ENCODE measurements at regions not wholly inside any gene's neighbourhood (a gene's known extent, or its start where the extent isn't known, plus 50 kb on each side); places are given as distances from the start of the nearest gene placed in this dataset.
A peak's percentile ranks its signal among the peaks of the same experiment; 100 is the strongest.

DNA sequence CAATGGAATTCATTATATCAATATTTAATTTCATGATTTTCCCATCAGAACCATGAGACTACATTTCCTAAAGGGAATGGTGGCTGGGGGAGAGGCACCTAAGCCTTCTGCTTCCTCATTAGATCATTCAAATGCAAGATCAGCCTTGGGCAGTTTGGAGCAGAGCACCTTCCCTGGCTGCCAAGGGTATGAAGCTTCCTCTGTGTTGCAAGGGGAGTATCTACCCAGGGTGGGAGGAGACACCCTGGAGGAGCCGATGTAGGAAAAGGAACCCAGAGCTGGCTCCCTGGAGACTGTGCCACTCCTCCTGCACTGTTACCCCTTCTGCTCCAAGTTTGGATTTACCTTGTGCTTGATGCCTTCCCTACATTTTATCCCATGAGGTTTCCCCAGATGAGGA is 299.7 kb upstream of the PRDM1 start:
- no peak for DNase-seq

DNA sequence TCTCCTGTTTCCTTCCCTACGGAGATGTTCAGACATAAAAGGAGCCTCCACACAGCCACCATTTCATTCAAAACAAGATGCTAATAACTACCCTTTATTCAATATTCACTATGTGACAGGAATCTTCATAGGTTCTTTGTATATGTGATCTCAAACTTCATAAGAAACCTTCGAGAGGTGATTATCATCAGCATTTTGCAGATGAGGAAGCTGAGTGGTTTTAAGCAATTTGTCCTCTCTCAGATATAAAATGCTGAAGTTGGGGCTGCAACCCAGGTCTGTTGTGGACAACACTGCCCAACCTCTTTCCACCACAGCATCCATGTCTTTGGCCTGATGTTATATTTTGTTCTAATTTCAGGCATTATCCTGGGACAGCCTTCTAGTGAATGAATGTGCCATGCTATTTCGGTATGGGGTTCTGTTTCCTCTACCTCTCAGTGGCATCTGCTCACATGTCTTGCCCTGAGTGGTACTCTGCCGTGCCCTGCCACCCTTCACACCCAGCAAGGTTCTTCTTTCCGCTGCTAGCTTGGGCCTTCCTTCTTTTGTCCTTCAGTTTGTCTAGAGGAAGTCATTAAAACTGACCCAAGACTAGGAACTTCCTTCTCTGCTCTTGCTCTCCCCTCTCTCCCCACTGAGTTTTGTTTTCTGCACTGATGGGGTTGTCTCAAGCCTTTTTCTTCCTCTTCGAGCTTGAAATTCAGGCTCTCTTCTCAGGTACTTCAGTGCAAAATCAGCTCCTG is 300.9 kb upstream of the PRDM1 start:
- no peak for DNase-seq

DNA sequence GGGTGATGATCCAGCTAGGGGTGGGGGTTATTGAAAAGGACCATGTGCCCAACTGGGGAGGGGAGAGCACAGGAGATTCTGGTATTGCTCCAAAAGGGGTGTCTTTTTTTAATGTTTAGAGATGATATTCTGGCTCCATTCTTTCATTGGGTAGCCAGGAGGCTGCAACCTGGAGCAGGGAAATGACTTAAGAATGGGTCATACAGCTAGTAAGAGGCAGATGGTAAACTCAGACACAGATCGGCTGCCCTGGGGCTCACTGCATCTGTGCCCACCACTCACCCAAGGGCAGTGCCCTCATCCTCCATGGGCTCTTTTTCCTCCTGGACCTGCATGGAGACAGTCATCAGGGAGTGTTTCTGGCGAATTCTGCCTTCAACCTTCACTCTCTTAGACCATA is 302.0 kb upstream of the PRDM1 start:
- no peak for DNase-seq

DNA sequence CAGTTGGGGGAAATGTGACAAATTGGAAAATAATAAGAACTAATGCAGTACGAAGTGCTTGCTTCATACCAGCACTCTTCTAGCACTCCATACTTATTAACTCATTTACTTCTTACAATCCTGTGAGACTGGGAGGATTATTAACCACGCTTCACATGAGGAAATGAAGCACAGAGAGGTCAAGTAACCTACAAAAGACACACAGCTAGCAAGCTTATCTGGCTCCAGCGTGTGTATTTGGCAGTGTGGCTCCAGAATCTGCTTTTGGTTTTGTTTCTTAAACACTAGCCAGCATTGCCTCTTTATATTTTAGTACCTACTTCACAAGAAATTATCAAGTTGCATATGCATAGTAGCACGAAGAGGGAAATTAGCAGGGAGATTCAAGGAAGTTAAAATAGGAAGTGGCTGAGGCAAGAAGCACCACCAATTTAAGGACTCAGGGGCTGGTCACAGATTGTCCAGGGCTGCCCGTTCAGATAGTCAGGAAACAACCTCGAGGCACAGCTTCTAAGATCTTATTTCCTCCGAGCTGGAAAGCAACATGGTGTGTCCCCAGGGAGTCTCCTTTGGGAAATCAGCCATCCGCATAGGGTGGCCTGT is 302.7 kb upstream of the PRDM1 start:
- DNase-seq: no peak

DNA sequence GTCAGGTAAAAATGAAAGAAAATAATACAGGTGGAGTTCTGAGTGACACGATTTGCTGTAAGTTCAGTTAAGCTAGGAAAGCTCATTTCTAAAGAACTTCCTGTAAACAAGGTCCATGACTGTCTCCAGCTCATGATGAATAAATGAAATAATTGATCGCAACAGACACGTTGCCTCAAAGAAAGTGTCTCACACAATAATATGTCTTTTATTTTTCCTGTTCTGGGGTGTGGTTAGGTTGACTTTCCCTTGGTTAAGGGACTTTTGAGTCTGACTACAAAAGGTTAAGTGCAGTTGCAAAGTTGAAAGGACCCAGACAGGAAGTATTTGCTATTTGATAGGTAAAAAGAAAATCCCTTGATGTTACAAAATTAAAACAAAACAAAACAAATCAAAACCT is 304.2 kb upstream of the PRDM1 start:
- DNase-seq: no peak

DNA sequence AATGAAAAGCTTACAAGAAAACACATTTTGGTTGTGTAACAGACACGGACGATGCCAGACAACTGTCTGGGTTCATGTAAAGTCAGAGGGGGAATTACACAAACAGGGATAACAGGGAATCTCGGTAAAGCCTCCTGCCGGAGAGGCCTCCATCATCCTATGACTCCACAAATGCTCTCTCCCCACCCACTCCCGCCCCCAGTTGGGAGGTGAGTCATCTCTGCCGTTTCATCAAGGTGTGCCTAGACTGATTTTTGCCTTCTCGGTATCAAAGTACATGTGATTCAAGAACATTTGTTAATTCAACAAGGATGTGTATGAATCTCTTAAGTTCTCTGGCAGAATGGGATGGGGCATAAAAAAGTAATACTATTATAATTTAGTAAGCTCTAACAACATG is 304.9 kb upstream of the PRDM1 start:
- no peak for DNase-seq

DNA sequence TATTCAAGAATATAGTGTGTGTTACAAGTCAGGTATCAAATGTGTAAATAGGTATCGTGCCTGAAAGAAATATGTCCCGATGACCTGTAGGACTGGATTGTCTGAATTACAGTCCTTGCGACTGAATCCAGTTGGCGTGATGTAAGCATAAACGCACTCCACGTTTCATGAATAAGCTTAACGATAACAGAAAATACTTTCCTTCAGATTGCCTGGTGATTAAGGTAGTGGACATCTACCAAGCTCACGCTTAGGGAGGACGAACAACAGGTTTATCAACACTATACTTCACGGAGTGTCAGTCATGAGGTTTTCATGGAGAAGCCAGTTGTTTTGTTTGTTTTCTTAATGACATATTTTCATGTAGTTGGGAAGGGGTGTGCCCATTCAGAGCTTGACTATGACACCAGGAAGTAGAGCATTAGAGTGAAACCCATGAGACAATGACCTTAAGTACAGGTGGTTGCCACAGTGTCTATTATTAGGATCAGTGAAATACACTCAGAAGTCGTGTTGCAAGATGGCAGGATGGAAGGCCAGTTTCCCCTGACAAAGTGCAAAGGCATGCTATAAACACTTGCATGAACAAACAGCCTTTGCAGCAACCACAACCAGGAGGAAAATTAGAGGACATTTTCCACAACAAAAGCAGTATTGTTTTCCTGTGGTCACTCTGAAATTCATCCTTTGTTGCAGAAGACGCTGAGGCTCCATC is 305.8 kb upstream of the PRDM1 start:
- DNase-seq: no peak

DNA sequence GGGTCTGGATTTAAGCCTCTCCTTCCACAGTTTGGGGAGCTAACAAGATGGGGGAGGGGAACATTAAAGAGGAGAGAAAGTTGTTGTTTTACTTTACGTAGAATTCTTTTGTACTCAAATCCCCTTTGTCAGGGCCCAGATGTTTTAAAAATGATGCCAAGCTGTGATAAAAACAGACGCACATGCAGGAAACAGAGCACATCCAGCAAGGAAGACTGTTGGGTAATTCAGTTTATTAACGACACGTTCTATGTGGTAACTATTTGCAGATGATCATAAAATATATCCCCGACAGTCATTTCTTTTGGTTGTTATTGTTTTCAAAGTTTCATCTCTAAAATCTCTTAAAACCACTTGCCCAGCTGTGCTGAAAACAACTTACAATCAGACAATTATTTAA is 307.0 kb upstream of the PRDM1 start:
- no peak for DNase-seq

DNA sequence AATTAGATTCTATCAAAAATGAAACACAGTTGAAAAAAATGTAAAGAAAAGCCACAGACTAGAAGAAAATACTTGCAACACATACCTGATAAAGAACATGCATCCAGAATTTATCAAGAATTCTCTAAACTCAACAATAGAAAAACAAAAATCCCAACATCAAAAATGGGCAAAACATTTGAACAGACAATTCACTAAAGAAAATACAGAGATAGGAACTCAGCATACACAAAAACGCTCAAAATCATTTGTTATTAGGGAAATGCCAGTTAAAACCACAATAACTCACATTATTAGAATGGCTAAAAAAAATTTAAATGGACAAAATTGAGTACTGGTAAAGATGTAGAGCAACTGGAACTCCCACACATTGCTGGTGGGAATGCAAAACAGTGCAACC is 311.0 kb upstream of the PRDM1 start:
- no peak for DNase-seq

DNA sequence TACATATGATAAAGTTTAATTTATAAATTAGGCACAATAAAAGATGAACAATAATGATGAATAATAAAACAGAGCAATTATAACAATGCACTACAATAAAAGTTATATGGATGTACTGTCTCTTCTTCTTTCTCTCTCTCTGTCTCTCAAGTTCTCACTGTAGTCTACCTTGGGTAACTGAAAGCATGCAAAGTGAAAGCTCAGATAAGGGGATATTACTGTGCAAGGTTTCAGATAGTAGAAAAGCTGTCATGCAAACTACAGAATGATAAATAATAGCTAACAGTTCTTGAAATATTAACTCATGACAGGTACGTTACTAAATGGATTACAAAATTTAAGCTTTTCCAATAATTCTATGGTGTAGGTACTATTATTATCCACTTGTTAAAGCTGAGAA is 311.9 kb upstream of the PRDM1 start:
- DNase-seq: no peak

DNA sequence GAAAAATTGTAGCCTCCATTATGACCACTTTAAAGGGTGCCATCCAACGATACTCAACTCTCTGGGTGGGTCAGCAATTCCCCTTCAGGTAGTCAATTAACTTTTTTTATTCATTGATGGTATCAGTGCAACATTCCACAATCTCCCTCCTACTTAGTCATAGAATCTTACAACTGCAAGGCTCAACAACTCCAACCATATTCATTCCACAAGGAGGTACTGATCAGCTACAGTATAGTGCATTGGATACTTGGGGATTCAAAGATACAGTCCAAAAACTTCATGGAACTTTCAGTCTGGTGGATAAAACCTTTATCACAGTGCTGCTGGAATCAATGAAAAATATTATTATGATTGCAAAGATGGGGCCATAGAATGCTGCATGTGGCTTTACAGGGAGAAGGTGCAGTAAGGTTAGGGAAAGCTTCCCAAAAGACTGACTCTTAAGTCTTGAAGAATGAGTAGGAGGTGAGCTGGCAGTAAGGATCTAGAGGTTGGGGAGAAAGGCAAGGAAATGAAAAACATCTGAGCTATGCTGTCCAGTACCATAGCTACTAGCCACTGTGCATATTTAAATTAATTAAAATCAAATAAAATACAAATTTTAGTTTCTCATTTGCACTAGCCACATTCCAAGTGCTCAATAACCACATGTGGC is 314.7 kb upstream of the PRDM1 start:
- DNase-seq: no peak

DNA sequence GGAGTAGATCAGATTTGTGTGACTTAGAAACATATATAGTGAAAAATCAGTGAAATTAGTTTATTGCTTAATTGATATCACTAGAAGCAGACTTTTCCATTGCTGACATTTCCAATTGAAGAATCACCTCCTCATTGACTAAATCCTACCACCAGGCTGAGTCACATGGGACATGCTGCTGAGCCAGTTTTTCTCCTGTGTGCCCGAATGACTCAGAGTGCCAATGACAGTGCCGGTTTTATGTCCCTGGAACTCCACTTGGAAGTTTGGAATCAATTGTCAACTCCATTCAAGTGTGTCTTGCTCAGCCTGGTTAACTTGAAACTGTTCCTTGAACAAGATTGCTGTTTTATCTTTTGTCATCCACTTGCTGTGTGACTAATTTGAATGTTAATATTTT is 316.1 kb upstream of the PRDM1 start:
- DNase-seq: no peak

DNA sequence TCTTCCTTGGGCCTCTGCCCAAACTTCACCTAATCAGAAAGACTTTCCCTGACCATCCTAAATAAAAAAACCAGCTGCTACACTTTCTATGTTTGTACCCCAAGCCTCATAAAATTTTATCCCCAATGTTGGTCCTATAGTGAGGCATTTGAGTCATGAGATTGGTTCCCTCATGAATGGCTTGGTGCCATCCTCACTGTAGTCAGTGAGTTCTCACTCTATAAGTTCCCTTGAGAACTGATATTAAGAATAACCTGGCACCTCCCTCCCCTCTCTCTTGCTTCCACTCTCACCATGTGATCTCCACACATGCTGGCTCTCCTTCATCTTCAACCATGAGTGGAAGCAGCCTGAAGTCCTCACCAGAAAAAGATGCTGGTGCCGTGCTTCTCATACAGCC is 316.9 kb upstream of the PRDM1 start:
- no peak for DNase-seq

DNA sequence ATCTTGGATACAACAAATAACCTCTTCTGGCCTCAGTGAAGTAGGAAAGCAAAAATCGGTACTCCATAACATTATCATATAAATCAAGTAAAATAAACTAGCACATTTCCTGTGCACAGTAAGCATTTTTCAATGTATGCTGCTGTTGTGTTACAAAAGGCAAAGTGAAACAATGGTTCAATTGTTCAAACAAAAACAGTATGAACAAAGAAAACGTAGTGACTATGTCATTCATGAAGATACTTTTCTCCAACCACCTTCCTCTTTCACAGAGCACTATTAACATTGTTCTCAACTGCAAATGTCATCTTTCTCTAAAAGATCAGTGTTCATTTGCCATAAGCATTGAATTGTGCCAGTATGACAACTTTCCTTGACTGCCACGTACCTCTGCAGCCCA is 318.6 kb upstream of the PRDM1 start:
- no peak for DNase-seq

DNA sequence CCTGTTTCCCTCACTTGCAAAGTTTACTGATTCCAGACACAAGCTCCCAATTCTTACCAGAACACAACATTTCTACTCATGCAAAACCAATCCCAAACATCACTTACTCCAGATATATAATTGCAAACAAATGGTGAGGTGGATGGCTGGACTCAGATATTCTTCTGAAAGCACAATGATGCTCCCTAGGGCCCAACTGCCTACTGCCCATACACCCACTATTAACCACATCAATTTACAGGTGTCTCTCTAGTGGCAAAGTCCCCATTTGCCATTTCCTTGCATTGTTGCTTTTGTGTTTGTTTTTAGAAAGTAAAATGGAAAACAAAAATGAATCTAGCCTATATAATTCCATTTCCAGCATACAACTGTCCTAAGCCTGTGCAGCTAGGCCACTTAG is 320.9 kb upstream of the PRDM1 start:
- DNase-seq: no peak

DNA sequence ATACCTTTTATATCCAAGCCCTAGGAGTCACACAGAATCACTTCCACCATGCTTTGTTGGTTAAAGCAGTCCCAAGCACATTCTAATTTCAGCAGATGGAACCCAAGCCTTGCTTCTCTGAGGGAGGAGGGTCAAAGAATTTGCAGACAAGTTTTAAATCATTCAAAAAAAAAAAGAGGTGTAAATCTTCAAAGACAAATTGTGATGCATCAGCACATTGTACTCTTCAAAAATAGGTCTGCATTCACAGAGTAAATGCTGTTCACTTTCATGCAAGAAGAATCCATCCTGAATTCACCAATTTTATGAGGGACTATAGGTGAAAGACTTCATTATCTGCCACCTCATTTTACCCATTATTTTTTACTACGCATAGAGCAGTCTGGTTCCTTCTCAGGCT is 321.8 kb upstream of the PRDM1 start:
- DNase-seq: no peak

DNA sequence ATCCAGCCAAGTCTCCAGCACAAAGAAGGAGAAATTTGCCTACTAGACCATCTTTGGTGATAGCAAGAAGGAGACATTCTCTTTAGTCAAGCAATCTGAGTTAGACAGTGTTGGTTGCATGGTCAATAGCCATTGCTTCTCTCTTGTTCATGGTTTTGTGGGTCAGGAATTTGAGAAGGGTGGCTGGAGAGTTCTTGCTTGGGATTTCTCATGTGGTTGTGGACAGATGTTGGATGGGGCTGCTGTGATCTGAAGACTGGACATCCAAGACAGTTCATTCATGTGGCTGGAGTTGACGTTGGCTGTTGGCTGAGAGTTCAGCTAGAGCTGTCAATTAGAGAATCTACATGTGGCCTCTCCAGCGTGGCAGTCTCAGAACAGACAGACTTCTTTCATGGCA is 322.3 kb upstream of the PRDM1 start:
- DNase-seq: no peak

DNA sequence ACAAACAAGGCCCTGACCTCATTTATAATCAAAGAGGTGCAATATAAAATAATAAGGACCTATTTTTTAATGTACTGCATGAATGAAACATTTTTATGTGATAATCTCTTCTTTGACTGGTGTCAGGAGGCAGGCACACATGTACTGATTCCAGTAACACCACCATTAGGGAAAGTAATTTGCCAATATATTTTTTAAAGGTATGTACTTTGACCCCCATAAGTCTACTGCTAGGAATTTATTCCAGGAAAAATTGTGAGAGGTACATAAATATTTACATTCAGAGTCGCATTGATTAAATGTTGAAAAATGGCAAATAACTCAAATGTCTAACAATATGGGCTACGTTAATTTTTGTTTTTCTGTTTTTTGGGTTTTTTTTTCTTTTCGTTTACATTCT is 325.4 kb upstream of the PRDM1 start:
- no peak for DNase-seq

DNA sequence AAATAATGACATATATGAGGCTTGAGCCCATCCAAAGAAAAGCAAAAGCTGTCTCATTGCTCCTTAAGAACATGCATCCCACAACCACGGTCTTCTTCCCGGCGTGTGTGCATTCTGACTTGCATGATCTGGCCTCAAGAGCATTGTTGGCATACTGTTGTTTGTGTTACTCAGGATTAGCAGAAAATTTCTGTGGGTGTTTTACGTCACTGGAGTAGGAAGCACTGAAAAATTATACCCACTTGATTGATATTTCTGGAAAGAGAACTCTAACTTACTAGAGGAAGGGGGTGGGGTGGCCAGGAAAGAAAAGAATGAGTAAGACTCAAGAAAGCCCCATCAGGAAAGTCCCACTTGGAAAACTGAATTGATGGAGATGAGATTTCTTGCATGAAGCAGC is 326.2 kb upstream of the PRDM1 start:
- DNase-seq: no peak

DNA sequence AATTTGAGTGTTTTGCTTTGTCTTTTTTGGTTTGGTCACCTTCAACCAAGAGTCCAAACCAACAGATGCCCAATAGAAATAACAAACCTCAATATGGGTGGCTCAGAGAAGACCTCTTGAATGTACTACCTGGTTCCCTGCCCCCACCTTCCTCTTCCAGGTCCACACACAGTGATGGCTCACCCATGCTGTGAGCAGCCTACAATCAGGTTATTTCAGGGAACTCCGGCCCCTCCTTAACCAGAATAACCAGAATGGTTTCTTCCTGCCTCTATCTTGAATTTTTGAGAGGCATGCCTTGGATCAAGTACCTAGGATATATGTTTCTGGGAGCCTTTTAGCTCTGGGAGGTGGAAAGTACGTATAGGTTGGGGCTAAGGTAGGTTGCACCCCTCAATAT is 327.1 kb upstream of the PRDM1 start:
- no peak for DNase-seq

DNA sequence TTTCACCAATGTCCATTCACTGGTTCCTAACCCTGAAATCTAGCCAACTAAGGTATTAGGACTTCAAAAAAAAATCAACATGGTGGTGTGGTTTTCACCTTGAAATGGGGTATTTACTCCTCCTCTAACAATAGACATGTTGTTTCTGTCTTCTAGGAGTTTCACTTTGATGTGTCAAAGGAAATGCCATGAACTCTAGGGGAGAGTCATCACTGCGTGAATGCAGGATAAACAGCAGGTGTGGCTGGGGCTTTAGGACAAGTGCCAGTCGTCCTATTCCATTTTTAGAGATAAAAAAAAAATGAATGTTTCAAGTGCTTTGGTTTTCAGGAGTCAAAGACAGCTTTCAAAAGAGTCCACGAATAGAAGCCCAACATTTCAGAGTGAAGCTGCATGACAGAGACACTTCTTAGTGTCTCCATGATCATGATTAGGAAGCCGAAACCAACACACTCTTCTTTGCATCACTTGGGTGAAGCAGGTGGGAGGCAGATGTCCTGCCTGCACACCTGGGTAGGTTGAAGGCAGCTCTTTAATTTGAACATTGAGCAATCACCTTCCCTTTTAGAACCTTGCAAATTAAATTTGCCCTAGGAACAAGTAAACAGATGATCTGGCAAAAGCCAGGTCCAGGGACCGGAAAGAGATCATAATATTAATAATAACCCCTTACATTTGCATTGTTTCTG is 328.5 kb upstream of the PRDM1 start:
- no peak for DNase-seq

DNA sequence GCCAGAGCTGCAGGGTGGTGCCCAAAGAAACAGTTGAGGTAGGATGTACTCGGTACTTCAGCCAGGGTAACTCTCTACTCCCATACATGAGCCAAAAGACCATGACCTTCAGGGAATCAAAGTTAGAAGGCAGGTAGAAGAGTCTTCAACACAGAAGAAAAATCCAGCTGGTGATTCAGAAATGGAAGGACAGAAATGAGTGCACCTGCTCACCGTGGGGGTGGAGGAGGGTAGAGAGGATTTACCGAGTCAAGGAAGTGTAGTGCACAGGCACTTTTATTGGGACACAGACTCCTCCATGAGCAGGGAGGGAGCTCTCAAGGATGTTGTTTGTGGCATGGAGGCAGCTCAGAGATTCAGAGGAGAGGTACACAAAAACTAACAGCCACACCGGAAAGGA is 330.3 kb upstream of the PRDM1 start:
- no peak for DNase-seq

DNA sequence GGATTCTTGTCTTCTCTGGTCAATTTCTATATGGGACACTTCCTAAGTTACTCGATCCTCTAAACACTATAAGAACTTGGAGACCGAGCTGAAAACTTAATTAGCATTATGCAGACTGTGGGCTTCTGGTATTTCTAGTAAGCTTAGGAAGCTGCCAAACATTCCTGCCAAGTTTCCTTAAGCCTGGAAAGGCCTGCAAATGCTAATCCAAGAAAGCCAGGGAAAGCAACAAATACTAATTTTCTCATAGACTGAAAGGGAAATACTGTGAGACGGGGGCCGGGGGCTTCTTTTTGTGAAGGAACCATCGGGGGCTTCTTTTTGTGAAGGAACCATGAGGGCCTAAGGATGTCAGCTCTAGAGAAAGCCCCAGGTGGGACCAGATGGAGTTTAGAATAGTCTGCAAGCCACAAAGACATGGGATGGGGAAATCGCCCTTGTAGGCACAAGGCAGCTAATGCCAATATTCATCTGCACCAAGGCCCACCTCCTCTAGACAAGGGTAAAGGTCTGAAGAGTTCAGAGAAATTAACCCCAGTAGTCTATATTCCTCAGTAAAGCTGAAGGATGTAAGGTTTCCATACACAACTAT is 332.4 kb upstream of the PRDM1 start:
- peak; percentile 70 for DNase-seq
